ENCODE measurements at regions not wholly inside any gene's neighbourhood (a gene's known extent, or its start where the extent isn't known, plus 50 kb on each side); places are given as distances from the start of the nearest gene placed in this dataset.

- no peak overlapping the region for H3K9ac ChIP-seq
- no peaks in the 10 kb centered on the region for H3K27me3 ChIP-seq (ENCODE audit: control insufficient read depth, insufficient read depth, low read length)
- H3K9me3 ChIP-seq (ENCODE audit: control insufficient read depth, low read length): no peaks in the 10 kb centered on the region
- H3K27ac ChIP-seq: no peak overlapping the region
- H2AFZ ChIP-seq: no peak overlapping the region
- H3K36me3 ChIP-seq (ENCODE audit: control insufficient read depth, insufficient read depth, low read length): no peaks in the 10 kb centered on the region
- no peaks in the 10 kb centered on the region for H3K4me1 ChIP-seq
- H3K79me2 ChIP-seq: no peaks in the 10 kb centered on the region
- no peak overlapping the region for H3K4me3 ChIP-seq (ENCODE audit: low read depth, low read length)
- no peak overlapping the region for H3K4me2 ChIP-seq (ENCODE audit: low read length)
- no peak for TF ChIP-seq CTCF (IDR thresholded peaks at IDR 0.05)
Measured at GRCh38 chr15:69747193-69747592, 294.6 kb downstream of the RPLP1 start.

DNA sequence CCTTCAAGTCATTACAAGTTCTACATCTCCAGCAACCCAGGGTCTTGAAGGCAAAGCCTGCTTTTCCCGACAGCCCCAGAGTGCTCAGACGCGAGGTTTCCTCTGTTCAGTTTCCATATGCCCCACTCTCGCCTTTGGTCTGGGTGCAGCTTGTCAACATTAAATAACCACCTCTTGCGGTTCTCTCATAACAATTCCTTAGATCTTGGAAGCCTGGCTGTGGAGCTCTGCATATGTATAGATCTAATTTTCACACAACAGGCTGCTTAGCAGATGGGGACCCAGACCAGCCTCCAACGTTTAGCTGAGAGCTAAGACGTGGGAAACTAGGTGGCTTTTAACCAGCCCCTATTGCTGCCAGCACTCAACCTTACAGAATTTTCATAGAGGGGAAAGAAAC lies 295.5 kb downstream of the RPLP1 start:
- Histone ChIP-seq H3K4me1 (no peaks in the 10 kb centered on the region), H3K36me3 (ENCODE audit: control insufficient read depth, insufficient read depth, low read length) (no peaks in the 10 kb centered on the region), H3K9me3 (ENCODE audit: control insufficient read depth, low read length) (no peaks in the 10 kb centered on the region), H3K9ac (no peak overlapping the region), H2AFZ (no peak overlapping the region), H3K27me3 (ENCODE audit: control insufficient read depth, insufficient read depth, low read length) (no peaks in the 10 kb centered on the region), H3K4me3 (ENCODE audit: low read depth, low read length) (no peak overlapping the region), H3K4me2 (ENCODE audit: low read length) (no peak overlapping the region), H3K27ac (no peak overlapping the region), H3K79me2 (no peaks in the 10 kb centered on the region)
- no peak for TF ChIP-seq CTCF (IDR thresholded peaks at IDR 0.05)

GRCh38 chr15:69748576-69749185 lies 296.1 kb downstream of the RPLP1 start:
- no peaks in the 10 kb centered on the region for H3K4me1 ChIP-seq
- H3K4me3 ChIP-seq (ENCODE audit: low read depth, low read length): no peak overlapping the region
- no peak overlapping the region for H3K4me2 ChIP-seq (ENCODE audit: low read length)
- TF ChIP-seq CTCF (IDR thresholded peaks at IDR 0.05): no peak
- H2AFZ ChIP-seq: no peak overlapping the region
- no peaks in the 10 kb centered on the region for H3K79me2 ChIP-seq
- H3K9ac ChIP-seq: no peak overlapping the region
- no peak overlapping the region for H3K27ac ChIP-seq
- H3K27me3 ChIP-seq (ENCODE audit: control insufficient read depth, insufficient read depth, low read length): no peaks in the 10 kb centered on the region
- no peaks in the 10 kb centered on the region for H3K9me3 ChIP-seq (ENCODE audit: control insufficient read depth, low read length)
- no peaks in the 10 kb centered on the region for H3K36me3 ChIP-seq (ENCODE audit: control insufficient read depth, insufficient read depth, low read length)

GRCh38 chr15:69749274-69749673 lies 296.7 kb downstream of the RPLP1 start:
- Histone ChIP-seq H2AFZ (no peak overlapping the region), H3K27ac (no peak overlapping the region), H3K27me3 (ENCODE audit: control insufficient read depth, insufficient read depth, low read length) (no peaks in the 10 kb centered on the region), H3K9ac (no peak overlapping the region), H3K4me1 (no peaks in the 10 kb centered on the region), H3K4me3 (ENCODE audit: low read depth, low read length) (no peak overlapping the region), H3K36me3 (ENCODE audit: control insufficient read depth, insufficient read depth, low read length) (no peaks in the 10 kb centered on the region), H3K79me2 (no peaks in the 10 kb centered on the region), H3K4me2 (ENCODE audit: low read length) (no peak overlapping the region), H3K9me3 (ENCODE audit: control insufficient read depth, low read length) (no peaks in the 10 kb centered on the region)
- TF ChIP-seq CTCF (IDR thresholded peaks at IDR 0.05): no peak

DNA sequence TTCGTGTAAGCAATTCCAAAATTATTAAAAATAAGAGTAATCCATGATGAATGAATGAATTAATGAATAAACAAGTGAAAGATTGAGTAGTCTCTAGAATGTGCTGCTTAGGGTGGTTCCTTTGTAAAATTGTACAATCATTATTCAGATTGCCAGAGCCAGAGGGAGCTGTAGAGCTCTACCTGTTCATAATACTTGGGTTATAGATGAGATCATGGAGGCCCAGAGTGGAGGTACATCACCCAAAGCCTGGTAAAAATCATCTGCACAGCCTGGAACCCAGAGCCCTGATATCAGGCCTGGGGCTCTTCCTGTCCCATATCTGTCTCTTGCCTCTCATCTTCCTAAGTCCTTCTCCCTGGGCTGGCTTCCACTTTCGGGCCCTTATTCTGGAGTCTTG lies 297.2 kb downstream of the RPLP1 start:
- H3K27me3 ChIP-seq (ENCODE audit: control insufficient read depth, insufficient read depth, low read length): no peaks in the 10 kb centered on the region
- no peak overlapping the region for H3K27ac ChIP-seq
- TF ChIP-seq CTCF (IDR thresholded peaks at IDR 0.05): no peak
- no peaks in the 10 kb centered on the region for H3K36me3 ChIP-seq (ENCODE audit: control insufficient read depth, insufficient read depth, low read length)
- H3K4me2 ChIP-seq (ENCODE audit: low read length): no peak overlapping the region
- no peaks in the 10 kb centered on the region for H3K4me1 ChIP-seq
- H3K79me2 ChIP-seq: no peaks in the 10 kb centered on the region
- no peak overlapping the region for H3K4me3 ChIP-seq (ENCODE audit: low read depth, low read length)
- no peak overlapping the region for H3K9ac ChIP-seq
- no peaks in the 10 kb centered on the region for H3K9me3 ChIP-seq (ENCODE audit: control insufficient read depth, low read length)
- no peak overlapping the region for H2AFZ ChIP-seq
